HFF-Myc (cell line): ENCODE measurements at regions not wholly inside any gene's neighbourhood (a gene's known extent, or its start where the extent isn't known, plus 50 kb on each side); places are given as distances from the start of the nearest gene placed in this dataset.

Experiments
- DNase-seq: peaks from one replicate; pipeline ENCODE4 v3.0.0-alpha.2; 2011; ENCODE audit warnings: low read depth; ENCODE audit errors: extremely low read depth
- H3K4me3 ChIP-seq: replicated peaks from 2 replicates; pipeline ENCODE4 v1.5.1; 2011; ENCODE audit warnings: low read depth, mild to moderate bottlenecking, control low read depth, low read length
- CTCF ChIP-seq: IDR thresholded peaks from 2 replicates; pipeline ENCODE4 v1.5.1; 2012; ENCODE audit warnings: mild to moderate bottlenecking, low read depth, low read length, control low read depth; ENCODE audit errors: missing control alignments

GRCh38 chr14:53567236-53567780 is 389.3 kb downstream of the BMP4 start:
- H3K4me3 ChIP-seq, result no peak overlapping the region
- DNase-seq, result no peak
- TF ChIP-seq CTCF, result no peak

GRCh38 chr14:53564870-53565269 is 391.8 kb downstream of the BMP4 start:
- DNase-seq, result no peak
- H3K4me3 ChIP-seq, result no peak overlapping the region
- TF ChIP-seq CTCF, result no peak

GRCh38 chr14:53563628-53564027 is 393.0 kb downstream of the BMP4 start:
- H3K4me3 ChIP-seq, result no peak overlapping the region
- no peak for DNase-seq
- no peak for TF ChIP-seq CTCF

- no peak for DNase-seq
- no peak overlapping the region for H3K4me3 ChIP-seq
- no peak for TF ChIP-seq CTCF
Observed at GRCh38 chr14:53553221-53553620, 400.1 kb upstream of the DDHD1 start.

GRCh38 chr14:53551862-53552261 is 398.7 kb upstream of the DDHD1 start:
- DNase-seq, result no peak
- no peak for TF ChIP-seq CTCF
- H3K4me3 ChIP-seq, result no peak overlapping the region

GRCh38 chr14:53550776-53551175 is 397.7 kb upstream of the DDHD1 start:
- TF ChIP-seq CTCF, result no peak
- H3K4me3 ChIP-seq, result no peak overlapping the region
- DNase-seq, result no peak

- H3K4me3 ChIP-seq, result no peak overlapping the region
- no peak for TF ChIP-seq CTCF
- no peak for DNase-seq
Observed at GRCh38 chr14:53549956-53550355, 396.8 kb upstream of the DDHD1 start.
